CD4-positive, alpha-beta T cell (primary cell): ENCODE measurements at regions not wholly inside any gene's neighbourhood (a gene's known extent, or its start where the extent isn't known, plus 50 kb on each side); places are given as distances from the start of the nearest gene placed in this dataset.

Experiments
- ATAC-seq: fragments of 200-7000 bp; cut with Tn5 transposase; one replicate; pipeline ENCODE4 v1.10.0; 2022; ENCODE audit warnings: mild to moderate bottlenecking; ENCODE audit not compliant: poor library complexity
- CTCF ChIA-PET: fragments of 350-600 bp; sonication (Branson Sonifier 250); formaldehyde crosslinking; loops from one replicate; lab custom pipeline; 2021; ENCODE audit warnings: antibody characterized with exemption, inconsistent platforms; lab: Charles Lee
- POLR2A ChIA-PET: fragments of 350-600 bp; sonication (Branson Sonifier 250); formaldehyde crosslinking; loops from one replicate; lab custom pipeline; 2021; ENCODE audit warnings: antibody characterized with exemption, inconsistent platforms; lab: Charles Lee
- DNase-seq, 14 experiments: peaks; one replicate each; pipeline ENCODE4 v3.0.0-alpha.2; 2013 to 2020; ENCODE audit warnings: mixed read lengths in 2 of 14
- H3K27ac ChIP-seq, 2 donors: one replicate each; pipeline versions ENCODE4 v1.5.1 to v1.7.0; 2013; ENCODE audit warnings: low read length in 2 of 2, low read depth in 1 of 2, mild to moderate bottlenecking in 1 of 2
- H3K27me3 ChIP-seq, 2 experiments: 1 replicate in 1 of 2; 2 replicates in 1 of 2; pipeline versions ENCODE4 v1.6.1 to v1.7.0; 2013; ENCODE audit warnings: low read length in 2 of 2, control low read depth in 1 of 2, mild to moderate bottlenecking in 1 of 2, moderate library complexity in 1 of 2; ENCODE audit not compliant: insufficient read depth in 2 of 2, control insufficient read depth in 1 of 2
- H3K36me3 ChIP-seq: one replicate; pipeline ENCODE4 v1.6.1; 2013; ENCODE audit warnings: low read length, control low read depth; ENCODE audit not compliant: insufficient read depth
- H3K4me1 ChIP-seq: one replicate; pipeline ENCODE4 v1.6.1; 2013; ENCODE audit warnings: low read length, control low read depth; ENCODE audit not compliant: insufficient read depth
- H3K4me3 ChIP-seq: one replicate; pipeline ENCODE4 v1.5.1; 2013; ENCODE audit warnings: mild to moderate bottlenecking, low read length, moderate library complexity
- H3K9me3 ChIP-seq, 2 experiments: 1 replicate in 1 of 2; 2 replicates in 1 of 2; pipeline versions ENCODE4 v1.6.1 to v1.7.0; 2013; ENCODE audit warnings: low read length in 2 of 2, mild to moderate bottlenecking in 2 of 2, control low read depth in 1 of 2, moderate library complexity in 1 of 2; ENCODE audit not compliant: control insufficient read depth in 1 of 2, insufficient read depth in 1 of 2
- H3K27ac Mint-ChIP-seq: one replicate; pipeline ENCODE4 v1.8.0; 2020; ENCODE audit warnings: mixed read lengths
- H3K27me3 Mint-ChIP-seq: one replicate; pipeline ENCODE4 v1.8.0; 2021; ENCODE audit warnings: mixed read lengths
- H3K36me3 Mint-ChIP-seq: one replicate; pipeline ENCODE4 v1.8.0; 2021; ENCODE audit warnings: low read depth, mixed read lengths
- H3K4me1 Mint-ChIP-seq: one replicate; pipeline ENCODE4 v1.8.0; 2021; ENCODE audit warnings: low read depth, mixed read lengths
- H3K4me3 Mint-ChIP-seq: one replicate; pipeline ENCODE4 v1.8.0; 2020; ENCODE audit warnings: mild to moderate bottlenecking, mixed read lengths
- H3K9me3 Mint-ChIP-seq: one replicate; pipeline ENCODE4 v1.8.0; 2020; ENCODE audit warnings: mixed read lengths
- intact Hi-C, 2 experiments: fragments of 100-400 bp; cut with DNase I in 1 of 2; cut with micrococcal nuclease in 1 of 2; formaldehyde crosslinking; loops; one replicate each; pipeline versions ENCODE4 v1.15.1 to v1.9.0; 2023 to 2025; cut with DNase I, micrococcal nuclease
- TF ChIP-seq, protein P1 (sequence below): fragments of 200-600 bp; IDR thresholded peaks from one replicate; pipeline ENCODE4 v1.8.0; 2022; ENCODE audit warnings: antibody characterized with exemption, mild to moderate bottlenecking

GRCh38 chr14:49134940-49135339 is 451.2 kb downstream of the RPS29 start:
- H3K27me3 ChIP-seq, result no peaks in the 10 kb centered on the region
- no peaks in the 10 kb centered on the region for H3K27me3 Mint-ChIP-seq
- ChIA-PET CTCF (no interaction called here), POLR2A (no interaction called here)
- H3K4me3 Mint-ChIP-seq, result no peak overlapping the region
- no peak for ATAC-seq
- intact Hi-C loops, result no loop called here
- peaks cover 2% of the 10 kb centered on the region for H3K9me3 Mint-ChIP-seq
- H3K36me3 Mint-ChIP-seq, result no peaks in the 10 kb centered on the region
- H3K27ac ChIP-seq, result no peak overlapping the region
- DNase-seq, result no peak
- H3K36me3 ChIP-seq, result no peaks in the 10 kb centered on the region
- H3K9me3 ChIP-seq, result no peaks in the 10 kb centered on the region
- no peak overlapping the region for H3K4me3 ChIP-seq
- no peak overlapping the region for H3K27ac Mint-ChIP-seq
- no peaks in the 10 kb centered on the region for H3K4me1 Mint-ChIP-seq
- no peaks in the 10 kb centered on the region for H3K4me1 ChIP-seq
- TF ChIP-seq, protein P1, sequence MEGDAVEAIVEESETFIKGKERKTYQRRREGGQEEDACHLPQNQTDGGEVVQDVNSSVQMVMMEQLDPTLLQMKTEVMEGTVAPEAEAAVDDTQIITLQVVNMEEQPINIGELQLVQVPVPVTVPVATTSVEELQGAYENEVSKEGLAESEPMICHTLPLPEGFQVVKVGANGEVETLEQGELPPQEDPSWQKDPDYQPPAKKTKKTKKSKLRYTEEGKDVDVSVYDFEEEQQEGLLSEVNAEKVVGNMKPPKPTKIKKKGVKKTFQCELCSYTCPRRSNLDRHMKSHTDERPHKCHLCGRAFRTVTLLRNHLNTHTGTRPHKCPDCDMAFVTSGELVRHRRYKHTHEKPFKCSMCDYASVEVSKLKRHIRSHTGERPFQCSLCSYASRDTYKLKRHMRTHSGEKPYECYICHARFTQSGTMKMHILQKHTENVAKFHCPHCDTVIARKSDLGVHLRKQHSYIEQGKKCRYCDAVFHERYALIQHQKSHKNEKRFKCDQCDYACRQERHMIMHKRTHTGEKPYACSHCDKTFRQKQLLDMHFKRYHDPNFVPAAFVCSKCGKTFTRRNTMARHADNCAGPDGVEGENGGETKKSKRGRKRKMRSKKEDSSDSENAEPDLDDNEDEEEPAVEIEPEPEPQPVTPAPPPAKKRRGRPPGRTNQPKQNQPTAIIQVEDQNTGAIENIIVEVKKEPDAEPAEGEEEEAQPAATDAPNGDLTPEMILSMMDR, result no peak

GRCh38 chr14:49121246-49121645 is 464.9 kb downstream of the RPS29 start:
- DNase-seq (no peak), ATAC-seq (no peak)
- peaks cover 0 to 3% of the 10 kb centered on the region in 2 experiments for H3K9me3 ChIP-seq
- no peaks in the 10 kb centered on the region for H3K36me3 Mint-ChIP-seq
- ChIA-PET POLR2A (no interaction called here), CTCF (no interaction called here)
- no peaks in the 10 kb centered on the region for H3K36me3 ChIP-seq
- peaks cover 2% of the 10 kb centered on the region for H3K9me3 Mint-ChIP-seq
- no peaks in the 10 kb centered on the region for H3K27me3 Mint-ChIP-seq
- TF ChIP-seq, protein P1, result no peak
- no peaks in the 10 kb centered on the region for H3K4me1 Mint-ChIP-seq
- H3K4me3 ChIP-seq, result no peak overlapping the region
- intact Hi-C loops, result no loop called here
- no peak overlapping the region for H3K27ac Mint-ChIP-seq
- H3K27ac ChIP-seq, result no peak overlapping the region
- no peaks in the 10 kb centered on the region for H3K27me3 ChIP-seq
- H3K4me1 ChIP-seq, result no peaks in the 10 kb centered on the region
- H3K4me3 Mint-ChIP-seq, result no peak overlapping the region

- Mint-ChIP-seq H3K36me3 (no peaks in the 10 kb centered on the region), H3K27me3 (peaks cover 10% of the 10 kb centered on the region), H3K4me1 (no peaks in the 10 kb centered on the region), H3K4me3 (no peak overlapping the region), H3K9me3 (peaks cover 2% of the 10 kb centered on the region), H3K27ac (no peak overlapping the region)
- intact Hi-C loops, result no loop called here
- CTCF ChIA-PET, result no interaction called here
- TF ChIP-seq, protein P1, result no peak
- no peak for DNase-seq
- Histone ChIP-seq H3K4me1 (no peaks in the 10 kb centered on the region), H3K27ac (no peak overlapping the region), H3K36me3 (no peaks in the 10 kb centered on the region), H3K4me3 (no peak overlapping the region), H3K27me3 (no peaks in the 10 kb centered on the region), H3K9me3 (no peaks in the 10 kb centered on the region)
- POLR2A ChIA-PET, result no interaction called here
- ATAC-seq, result no peak
Observed at GRCh38 chr14:49114161-49114893, 471.9 kb downstream of the RPS29 start.
